ENCODE measurements at regions not wholly inside any gene's neighbourhood (a gene's known extent, or its start where the extent isn't known, plus 50 kb on each side); places are given as distances from the start of the nearest gene placed in this dataset.
"Not testable (repeated sequence)": the region's sequence is repeated elsewhere in the genome, so short reads cannot be mapped to it uniquely, and the experiment has no call there.

- no peaks in the 10 kb centered on the region for H3K27me3 ChIP-seq (ENCODE audit: insufficient read depth, low read length)
- H3K4me3 ChIP-seq (ENCODE audit: low read length) = no peak overlapping the region
- 100% methylated on average over 3 of the region's 4 CpGs for WGBS
- no peaks in the 10 kb centered on the region for H3K9me3 ChIP-seq (ENCODE audit: insufficient read depth, low read depth, low read length)
- H3K4me1 ChIP-seq (ENCODE audit: insufficient read depth, low read length) = no peaks in the 10 kb centered on the region
- no peaks in the 10 kb centered on the region for H3K36me3 ChIP-seq (ENCODE audit: insufficient read depth, low read length)
- H3K9ac ChIP-seq (ENCODE audit: low read depth, low read length) = no peak overlapping the region
- no peak overlapping the region for H3K27ac ChIP-seq (ENCODE audit: low read depth, low read length)
Measured at GRCh38 chr16:76665571-76666275, 388.5 kb downstream of the CNTNAP4 start.

GRCh38 chr16:76668207-76668725, 391.1 kb downstream of the CNTNAP4 start:
- no peak overlapping the region for H3K9ac ChIP-seq (ENCODE audit: low read depth, low read length)
- no peak overlapping the region for H3K27ac ChIP-seq (ENCODE audit: low read depth, low read length)
- no peaks in the 10 kb centered on the region; the same call in 1 of the 2 replicates for H3K4me1 ChIP-seq (ENCODE audit: insufficient read depth, low read length)
- no peak overlapping the region for H3K4me3 ChIP-seq (ENCODE audit: low read length)
- H3K36me3 ChIP-seq (ENCODE audit: insufficient read depth, low read length) = no peaks in the 10 kb centered on the region
- no peaks in the 10 kb centered on the region for H3K27me3 ChIP-seq (ENCODE audit: insufficient read depth, low read length)
- WGBS = 82% methylated on average over 7 of the region's 8 CpGs
- no peaks in the 10 kb centered on the region for H3K9me3 ChIP-seq (ENCODE audit: insufficient read depth, low read depth, low read length)

- Histone ChIP-seq H3K36me3 (ENCODE audit: insufficient read depth, low read length) (no peaks in the 10 kb centered on the region), H3K4me1 (ENCODE audit: insufficient read depth, low read length) (peaks cover 8% of the 10 kb centered on the region; the same call in 1 of the 2 replicates), H3K27ac (ENCODE audit: low read depth, low read length) (no peak overlapping the region), H3K4me3 (ENCODE audit: low read length) (no peak overlapping the region), H3K9ac (ENCODE audit: low read depth, low read length) (no peak overlapping the region), H3K27me3 (ENCODE audit: insufficient read depth, low read length) (no peaks in the 10 kb centered on the region), H3K9me3 (ENCODE audit: insufficient read depth, low read depth, low read length) (no peaks in the 10 kb centered on the region)
- WGBS = 90% methylated on average over 3 of the region's 3 CpGs
Measured at GRCh38 chr16:76669288-76669687, 392.1 kb downstream of the CNTNAP4 start.

- Histone ChIP-seq H3K9me3 (ENCODE audit: insufficient read depth, low read depth, low read length) (no peaks in the 10 kb centered on the region), H3K4me3 (ENCODE audit: low read length) (no peak overlapping the region), H3K27me3 (ENCODE audit: insufficient read depth, low read length) (no peaks in the 10 kb centered on the region), H3K4me1 (ENCODE audit: insufficient read depth, low read length) (peaks cover 8% of the 10 kb centered on the region; the same call in 1 of the 2 replicates), H3K9ac (ENCODE audit: low read depth, low read length) (no peak overlapping the region), H3K27ac (ENCODE audit: low read depth, low read length) (no peak overlapping the region), H3K36me3 (ENCODE audit: insufficient read depth, low read length) (no peaks in the 10 kb centered on the region)
- WGBS = 94% methylated on average over 5 of the region's 5 CpGs
Measured at GRCh38 chr16:76670125-76670857, 393.1 kb downstream of the CNTNAP4 start.

- Histone ChIP-seq H3K9me3 (ENCODE audit: insufficient read depth, low read depth, low read length) (no peaks in the 10 kb centered on the region), H3K4me3 (ENCODE audit: low read length) (no peak overlapping the region), H3K27me3 (ENCODE audit: insufficient read depth, low read length) (no peaks in the 10 kb centered on the region), H3K9ac (ENCODE audit: low read depth, low read length) (no peak overlapping the region), H3K27ac (ENCODE audit: low read depth, low read length) (no peak overlapping the region), H3K36me3 (ENCODE audit: insufficient read depth, low read length) (no peaks in the 10 kb centered on the region), H3K4me1 (ENCODE audit: insufficient read depth, low read length) (peaks cover 8% of the 10 kb centered on the region; the same call in 1 of the 2 replicates)
- 84% methylated on average over 1 of the region's 1 CpG for WGBS
Measured at GRCh38 chr16:76676356-76676755, 399.2 kb downstream of the CNTNAP4 start.

- H3K27ac ChIP-seq (ENCODE audit: low read depth, low read length) = no peak overlapping the region
- 86% methylated on average over 3 of the region's 4 CpGs for WGBS
- no peak overlapping the region for H3K9ac ChIP-seq (ENCODE audit: low read depth, low read length)
- no peaks in the 10 kb centered on the region for H3K27me3 ChIP-seq (ENCODE audit: insufficient read depth, low read length)
- no peak overlapping the region for H3K4me3 ChIP-seq (ENCODE audit: low read length)
- H3K4me1 ChIP-seq (ENCODE audit: insufficient read depth, low read length) = peaks cover 22% of the 10 kb centered on the region
- H3K9me3 ChIP-seq (ENCODE audit: insufficient read depth, low read depth, low read length) = no peaks in the 10 kb centered on the region
- no peaks in the 10 kb centered on the region for H3K36me3 ChIP-seq (ENCODE audit: insufficient read depth, low read length)
Measured at GRCh38 chr16:76681296-76681695, 404.1 kb downstream of the CNTNAP4 start.

GRCh38 chr16:76683051-76683450, 405.9 kb downstream of the CNTNAP4 start:
- WGBS = 38% methylated on average over 2 of the region's 4 CpGs
- peaks cover 22% of the 10 kb centered on the region for H3K4me1 ChIP-seq (ENCODE audit: insufficient read depth, low read length)
- no peak overlapping the region for H3K4me3 ChIP-seq (ENCODE audit: low read length)
- no peak overlapping the region for H3K9ac ChIP-seq (ENCODE audit: low read depth, low read length)
- no peaks in the 10 kb centered on the region for H3K27me3 ChIP-seq (ENCODE audit: insufficient read depth, low read length)
- no peaks in the 10 kb centered on the region for H3K9me3 ChIP-seq (ENCODE audit: insufficient read depth, low read depth, low read length)
- no peak overlapping the region for H3K27ac ChIP-seq (ENCODE audit: low read depth, low read length)
- no peaks in the 10 kb centered on the region for H3K36me3 ChIP-seq (ENCODE audit: insufficient read depth, low read length)

GRCh38 chr16:76696876-76697275, 419.7 kb downstream of the CNTNAP4 start:
- WGBS = 93% methylated on average over 2 of the region's 2 CpGs
- Histone ChIP-seq H3K4me1 (ENCODE audit: insufficient read depth, low read length) (no peaks in the 10 kb centered on the region), H3K36me3 (ENCODE audit: insufficient read depth, low read length) (no peaks in the 10 kb centered on the region), H3K27me3 (ENCODE audit: insufficient read depth, low read length) (no peaks in the 10 kb centered on the region), H3K9me3 (ENCODE audit: insufficient read depth, low read depth, low read length) (no peaks in the 10 kb centered on the region), H3K27ac (ENCODE audit: low read depth, low read length) (no peak overlapping the region), H3K9ac (ENCODE audit: low read depth, low read length) (no peak overlapping the region), H3K4me3 (ENCODE audit: low read length) (no peak overlapping the region)

- Histone ChIP-seq H3K27ac (ENCODE audit: low read depth, low read length) (no peak overlapping the region), H3K9ac (ENCODE audit: low read depth, low read length) (no peak overlapping the region), H3K4me3 (ENCODE audit: low read length) (no peak overlapping the region), H3K9me3 (ENCODE audit: insufficient read depth, low read depth, low read length) (no peaks in the 10 kb centered on the region), H3K36me3 (ENCODE audit: insufficient read depth, low read length) (no peaks in the 10 kb centered on the region), H3K4me1 (ENCODE audit: insufficient read depth, low read length) (no peaks in the 10 kb centered on the region), H3K27me3 (ENCODE audit: insufficient read depth, low read length) (no peaks in the 10 kb centered on the region)
Measured at GRCh38 chr16:76705892-76706291, 428.7 kb downstream of the CNTNAP4 start.

GRCh38 chr16:76713191-76713590, 436.0 kb downstream of the CNTNAP4 start:
- no peak overlapping the region for H3K27ac ChIP-seq (ENCODE audit: low read depth, low read length)
- H3K4me1 ChIP-seq (ENCODE audit: insufficient read depth, low read length) = no peaks in the 10 kb centered on the region
- H3K9me3 ChIP-seq (ENCODE audit: insufficient read depth, low read depth, low read length) = no peaks in the 10 kb centered on the region
- no peaks in the 10 kb centered on the region for H3K36me3 ChIP-seq (ENCODE audit: insufficient read depth, low read length)
- no CpG with 5 or more reads among the region's 1 CpG for WGBS
- no peaks in the 10 kb centered on the region for H3K27me3 ChIP-seq (ENCODE audit: insufficient read depth, low read length)
- no peak overlapping the region for H3K9ac ChIP-seq (ENCODE audit: low read depth, low read length)
- no peak overlapping the region for H3K4me3 ChIP-seq (ENCODE audit: low read length)

- not testable (repeated sequence) for H3K4me3 ChIP-seq (ENCODE audit: low read length); H3K27ac ChIP-seq (ENCODE audit: low read depth, low read length); H3K27me3 ChIP-seq (ENCODE audit: insufficient read depth, low read length); H3K36me3 ChIP-seq (ENCODE audit: insufficient read depth, low read length); H3K9me3 ChIP-seq (ENCODE audit: insufficient read depth, low read depth, low read length); H3K9ac ChIP-seq (ENCODE audit: low read depth, low read length); H3K4me1 ChIP-seq (ENCODE audit: insufficient read depth, low read length)
- 98% methylated on average over 5 of the region's 5 CpGs for WGBS
Measured at GRCh38 chr16:76716251-76716650, 439.1 kb downstream of the CNTNAP4 start.
